SK-N-SH treated with all-trans-retinoic acid at 6 μM for 48 hours (cell line): ENCODE measurements at regions not wholly inside any gene's neighbourhood (a gene's known extent, or its start where the extent isn't known, plus 50 kb on each side); places are given as distances from the start of the nearest gene placed in this dataset.

Experiments used
- ATAC-seq: fragments of 200-7000 bp; cut with Tn5 transposase; 3 replicates; pipeline ENCODE4 v1.9.1; 2020; ENCODE audit warnings: mild to moderate bottlenecking, moderate library complexity
- ARNTL ChIP-seq: fragments of 450-650 bp; formaldehyde crosslinking; IDR thresholded peaks from 2 replicates; pipeline ENCODE4 v1.5.0; 2020; ENCODE audit warnings: low read depth, mild to moderate bottlenecking, moderate library complexity, borderline replicate concordance
- BACH2 ChIP-seq: fragments of 250-450 bp; sonication (Bioruptor Pico); IDR thresholded peaks from 2 replicates; pipeline ENCODE4 v1.9.0; 2021; ENCODE audit warnings: mild to moderate bottlenecking, borderline replicate concordance
- CSDC2 ChIP-seq: fragments of 250-450 bp; sonication (Bioruptor Pico); IDR thresholded peaks from 2 replicates; pipeline ENCODE4 v1.5.0; 2020; ENCODE audit warnings: mild to moderate bottlenecking, moderate library complexity
- CSRNP3 ChIP-seq: fragments of 250-450 bp; sonication (Bioruptor Pico); IDR thresholded peaks from 2 replicates; pipeline ENCODE4 v1.5.1; 2021; ENCODE audit warnings: mild to moderate bottlenecking, moderate library complexity
- ESRRG ChIP-seq: fragments of 250-450 bp; sonication (Bioruptor Pico); IDR thresholded peaks from 2 replicates; pipeline ENCODE4 v1.6.1; 2021; ENCODE audit warnings: mild to moderate bottlenecking
- GLIS3 ChIP-seq: fragments of 250-450 bp; sonication (Bioruptor Pico); IDR thresholded peaks from 2 replicates; pipeline ENCODE4 v1.5.0; 2020; ENCODE audit warnings: mild to moderate bottlenecking, moderate library complexity
- ISL1 ChIP-seq: fragments of 250-450 bp; sonication (Bioruptor Pico); IDR thresholded peaks from 2 replicates; pipeline ENCODE4 v2.1.2; 2022; ENCODE audit warnings: mild to moderate bottlenecking, moderate library complexity
- OSR1 ChIP-seq: fragments of 250-450 bp; sonication (Bioruptor Pico); IDR thresholded peaks from 2 replicates; pipeline ENCODE4 v1.8.0; 2022; ENCODE audit warnings: moderate library complexity, mild to moderate bottlenecking, inconsistent platforms
- PATZ1 ChIP-seq: fragments of 250-450 bp; sonication (Bioruptor Pico); IDR thresholded peaks from 2 replicates; pipeline ENCODE4 v1.8.0; 2020; ENCODE audit warnings: mild to moderate bottlenecking, moderate library complexity, borderline replicate concordance
- PPARA ChIP-seq: fragments of 250-450 bp; sonication (Bioruptor Pico); IDR thresholded peaks from 2 replicates; pipeline ENCODE4 v1.5.0; 2020; ENCODE audit warnings: mild to moderate bottlenecking, borderline replicate concordance
- RARB ChIP-seq: fragments of 250-450 bp; sonication (Bioruptor Pico); IDR thresholded peaks from 2 replicates; pipeline ENCODE4 v1.8.0; 2021; ENCODE audit warnings: mild to moderate bottlenecking, moderate library complexity
- SNAI2 ChIP-seq: fragments of 250-450 bp; sonication (Bioruptor Pico); IDR thresholded peaks from 2 replicates; pipeline ENCODE4 v1.5.0; 2020; ENCODE audit warnings: mild to moderate bottlenecking, moderate library complexity
- TCF4 ChIP-seq: fragments of 250-450 bp; sonication (Bioruptor Pico); IDR thresholded peaks from 2 replicates; pipeline ENCODE4 v1.8.0; 2021; ENCODE audit warnings: mild to moderate bottlenecking, moderate library complexity, borderline replicate concordance
- TOX ChIP-seq: fragments of 250-450 bp; sonication (Bioruptor Pico); IDR thresholded peaks from 2 replicates; pipeline ENCODE4 v1.8.0; 2021; ENCODE audit warnings: mild to moderate bottlenecking, moderate library complexity, borderline replicate concordance
- TSHZ2 ChIP-seq: fragments of 250-450 bp; sonication (Bioruptor Pico); IDR thresholded peaks from 2 replicates; pipeline ENCODE4 v1.5.0; 2020; ENCODE audit warnings: mild to moderate bottlenecking, moderate library complexity
- ZFP3 ChIP-seq: fragments of 250-450 bp; sonication (Bioruptor Pico); IDR thresholded peaks from 2 replicates; pipeline ENCODE4 v1.5.0; 2020; ENCODE audit warnings: mild to moderate bottlenecking, moderate library complexity
- ZFP30 ChIP-seq: fragments of 450-650 bp; formaldehyde crosslinking; IDR thresholded peaks from 2 replicates; pipeline ENCODE4 v1.5.0; 2022; ENCODE audit warnings: mild to moderate bottlenecking, moderate library complexity
- ZNF565 ChIP-seq: fragments of 450-650 bp; formaldehyde crosslinking; conservative IDR thresholded peaks from 2 replicates; pipeline ENCODE4 v1.5.0; 2020; ENCODE audit warnings: low read depth, mild to moderate bottlenecking, moderate library complexity
- ZNF70 ChIP-seq: fragments of 450-650 bp; formaldehyde crosslinking; IDR thresholded peaks from 2 replicates; pipeline ENCODE4 v1.5.0; 2020; ENCODE audit warnings: mild to moderate bottlenecking, moderate library complexity
- ZNF8 ChIP-seq: fragments of 450-650 bp; formaldehyde crosslinking; IDR thresholded peaks from 2 replicates; pipeline ENCODE4 v1.5.0; 2020; ENCODE audit warnings: mild to moderate bottlenecking, moderate library complexity
- TF ChIP-seq, protein P1 (sequence below): fragments of 250-450 bp; sonication (Bioruptor Pico); IDR thresholded peaks from 2 replicates; pipeline ENCODE4 v1.8.0; 2021; ENCODE audit warnings: low read depth, mild to moderate bottlenecking, moderate library complexity, borderline replicate concordance
- TF ChIP-seq, protein P2 (sequence below): fragments of 250-450 bp; sonication (Bioruptor Pico); IDR thresholded peaks from 2 replicates; pipeline ENCODE4 v1.5.1; 2020; ENCODE audit warnings: low read depth, mild to moderate bottlenecking, moderate library complexity

DNA sequence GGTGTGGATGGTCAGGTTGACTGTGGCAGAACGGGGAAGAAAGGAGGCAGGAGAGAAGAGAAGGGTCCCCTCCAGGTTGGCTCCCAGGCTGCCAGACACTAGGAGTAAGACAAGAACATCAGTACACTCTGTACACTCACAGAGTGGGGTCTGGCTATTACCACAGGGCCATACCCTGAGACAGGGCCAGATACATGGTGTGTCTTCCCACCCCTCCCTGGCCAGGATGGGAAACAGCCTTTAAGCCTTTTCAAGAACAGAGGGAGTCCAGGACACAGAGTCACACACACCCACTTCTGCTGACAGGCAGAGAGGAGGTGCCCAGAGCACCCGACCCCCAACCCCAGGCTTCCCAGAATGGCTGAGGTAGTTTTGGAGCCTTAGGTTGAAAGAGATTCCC, 99.4 kb downstream of the LITAF start:
- no peak for ATAC-seq

GRCh38 chr16:11488304-11488703, 98.4 kb downstream of the LITAF start:
- no peak for ATAC-seq
- no peak for TF ChIP-seq ZNF8 (CRISPR knock-in tag)
- no peak for TF ChIP-seq PATZ1 (CRISPR knock-in tag)

More for the DNA sequence above, 99.4 kb downstream of the LITAF start:
- TF ChIP-seq CSDC2 (CRISPR knock-in tag) (no peak), OSR1 (CRISPR knock-in tag) (no peak), GLIS3 (no peak), ARNTL (CRISPR knock-in tag) (no peak), TOX (no peak), SNAI2 (CRISPR knock-in tag) (no peak), ZNF8 (CRISPR knock-in tag) (no peak), ZFP30 (CRISPR knock-in tag) (no peak), PPARA (CRISPR knock-in tag) (no peak), PATZ1 (CRISPR knock-in tag) (no peak), ZFP3 (no peak), ZNF70 (CRISPR knock-in tag) (no peak), RARB (CRISPR knock-in tag) (no peak), BACH2 (CRISPR knock-in tag) (no peak), CSRNP3 (no peak), TSHZ2 (no peak), ESRRG (CRISPR knock-in tag) (no peak), ZNF565 (CRISPR knock-in tag) (no peak)
- TF ChIP-seq, protein P1, sequence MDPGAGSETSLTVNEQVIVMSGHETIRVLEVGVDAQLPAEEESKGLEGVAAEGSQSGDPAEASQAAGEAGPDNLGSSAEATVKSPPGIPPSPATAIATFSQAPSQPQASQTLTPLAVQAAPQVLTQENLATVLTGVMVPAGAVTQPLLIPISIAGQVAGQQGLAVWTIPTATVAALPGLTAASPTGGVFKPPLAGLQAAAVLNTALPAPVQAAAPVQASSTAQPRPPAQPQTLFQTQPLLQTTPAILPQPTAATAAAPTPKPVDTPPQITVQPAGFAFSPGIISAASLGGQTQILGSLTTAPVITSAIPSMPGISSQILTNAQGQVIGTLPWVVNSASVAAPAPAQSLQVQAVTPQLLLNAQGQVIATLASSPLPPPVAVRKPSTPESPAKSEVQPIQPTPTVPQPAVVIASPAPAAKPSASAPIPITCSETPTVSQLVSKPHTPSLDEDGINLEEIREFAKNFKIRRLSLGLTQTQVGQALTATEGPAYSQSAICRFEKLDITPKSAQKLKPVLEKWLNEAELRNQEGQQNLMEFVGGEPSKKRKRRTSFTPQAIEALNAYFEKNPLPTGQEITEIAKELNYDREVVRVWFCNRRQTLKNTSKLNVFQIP = no peak
- TF ChIP-seq, protein P2, sequence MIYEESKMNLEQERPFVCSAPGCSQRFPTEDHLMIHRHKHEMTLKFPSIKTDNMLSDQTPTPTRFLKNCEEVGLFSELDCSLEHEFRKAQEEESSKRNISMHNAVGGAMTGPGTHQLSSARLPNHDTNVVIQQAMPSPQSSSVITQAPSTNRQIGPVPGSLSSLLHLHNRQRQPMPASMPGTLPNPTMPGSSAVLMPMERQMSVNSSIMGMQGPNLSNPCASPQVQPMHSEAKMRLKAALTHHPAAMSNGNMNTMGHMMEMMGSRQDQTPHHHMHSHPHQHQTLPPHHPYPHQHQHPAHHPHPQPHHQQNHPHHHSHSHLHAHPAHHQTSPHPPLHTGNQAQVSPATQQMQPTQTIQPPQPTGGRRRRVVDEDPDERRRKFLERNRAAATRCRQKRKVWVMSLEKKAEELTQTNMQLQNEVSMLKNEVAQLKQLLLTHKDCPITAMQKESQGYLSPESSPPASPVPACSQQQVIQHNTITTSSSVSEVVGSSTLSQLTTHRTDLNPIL (CRISPR knock-in tag) = no peak

DNA sequence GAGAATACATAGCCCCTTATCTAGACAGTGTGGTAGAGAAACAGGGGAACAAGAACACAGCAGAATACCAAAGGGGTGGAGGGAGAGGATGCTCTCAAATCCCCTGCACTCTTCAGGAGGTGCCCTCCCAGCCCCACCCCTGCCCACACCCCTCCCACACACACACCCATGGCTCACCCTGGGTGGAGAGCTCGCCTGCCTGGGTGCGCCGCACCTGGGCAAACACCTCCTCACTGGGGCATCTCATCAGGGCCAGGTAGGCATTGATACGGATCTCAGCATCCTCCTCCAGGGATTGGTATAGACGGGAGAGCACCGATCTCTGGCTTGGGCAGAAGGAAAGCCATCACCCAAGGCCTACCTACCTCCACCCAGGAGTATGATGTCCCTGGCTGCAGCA, 95.2 kb downstream of the LITAF start:
- no peak for TF ChIP-seq OSR1 (CRISPR knock-in tag)
- TF ChIP-seq SNAI2 (CRISPR knock-in tag) = no peak
- TF ChIP-seq BACH2 (CRISPR knock-in tag) = no peak
- no peak for TF ChIP-seq ZFP30 (CRISPR knock-in tag)
- TF ChIP-seq TCF4 (CRISPR knock-in tag) = no peak
- no peak for TF ChIP-seq ZNF70 (CRISPR knock-in tag)
- TF ChIP-seq, protein P2 (CRISPR knock-in tag) = no peak
- TF ChIP-seq ISL1 = no peak
- no peak for TF ChIP-seq TOX
- no peak for TF ChIP-seq CSRNP3
- no peak for TF ChIP-seq RARB (CRISPR knock-in tag)
- ATAC-seq = no peak
